Calu3 (cell line): ENCODE measurements at regions not wholly inside any gene's neighbourhood (a gene's known extent, or its start where the extent isn't known, plus 50 kb on each side); places are given as distances from the start of the nearest gene placed in this dataset.

Source experiments
- BruUV-seq: library from RNA; stranded (reverse); fragments of 400-500 nt; replicated peaks from 2 replicates; lab custom pipeline; 2021; lab: Mats Ljungman, UMichigan
- CTCF ChIA-PET: fragments of 300-600 bp; sonication (Branson Sonifier 250); formaldehyde crosslinking; loops from one replicate; lab custom pipeline; 2022; ENCODE audit warnings: antibody characterized with exemption; lab: Charles Lee
- DNase-seq: peaks from one replicate; pipeline ENCODE4 v3.0.0; 2022
- H3K27ac Mint-ChIP-seq: one replicate; pipeline ENCODE4 v1.8.0; 2022; ENCODE audit warnings: mixed read lengths; ENCODE audit not compliant: unreplicated experiment
- H3K27me3 Mint-ChIP-seq: one replicate; pipeline ENCODE4 v1.8.0; 2022; ENCODE audit warnings: mixed read lengths; ENCODE audit not compliant: unreplicated experiment
- H3K36me3 Mint-ChIP-seq: one replicate; pipeline ENCODE4 v1.8.0; 2022; ENCODE audit warnings: mild to moderate bottlenecking, moderate library complexity, mixed read lengths; ENCODE audit not compliant: insufficient read depth, unreplicated experiment
- H3K4me1 Mint-ChIP-seq: one replicate; pipeline ENCODE4 v1.8.0; 2022; ENCODE audit warnings: mild to moderate bottlenecking, low read depth, mixed read lengths; ENCODE audit not compliant: unreplicated experiment
- H3K4me3 Mint-ChIP-seq: one replicate; pipeline ENCODE4 v1.8.0; 2022; ENCODE audit warnings: mild to moderate bottlenecking, low read depth, moderate library complexity, mixed read lengths; ENCODE audit not compliant: unreplicated experiment
- H3K9me3 Mint-ChIP-seq: one replicate; pipeline ENCODE4 v1.8.0; 2022; ENCODE audit warnings: low read depth, mixed read lengths; ENCODE audit not compliant: unreplicated experiment
- intact Hi-C: fragments of 100-400 bp; cut with micrococcal nuclease; formaldehyde crosslinking; loops from one replicate; pipeline ENCODE4 v1.10.0; 2022; ENCODE audit not compliant: unreplicated experiment
- TF ChIP-seq, protein P1 (sequence below): fragments of 200-600 bp; IDR thresholded peaks from one replicate; pipeline ENCODE4 v1.8.0; 2022; ENCODE audit warnings: antibody characterized with exemption; ENCODE audit not compliant: unreplicated experiment

DNA sequence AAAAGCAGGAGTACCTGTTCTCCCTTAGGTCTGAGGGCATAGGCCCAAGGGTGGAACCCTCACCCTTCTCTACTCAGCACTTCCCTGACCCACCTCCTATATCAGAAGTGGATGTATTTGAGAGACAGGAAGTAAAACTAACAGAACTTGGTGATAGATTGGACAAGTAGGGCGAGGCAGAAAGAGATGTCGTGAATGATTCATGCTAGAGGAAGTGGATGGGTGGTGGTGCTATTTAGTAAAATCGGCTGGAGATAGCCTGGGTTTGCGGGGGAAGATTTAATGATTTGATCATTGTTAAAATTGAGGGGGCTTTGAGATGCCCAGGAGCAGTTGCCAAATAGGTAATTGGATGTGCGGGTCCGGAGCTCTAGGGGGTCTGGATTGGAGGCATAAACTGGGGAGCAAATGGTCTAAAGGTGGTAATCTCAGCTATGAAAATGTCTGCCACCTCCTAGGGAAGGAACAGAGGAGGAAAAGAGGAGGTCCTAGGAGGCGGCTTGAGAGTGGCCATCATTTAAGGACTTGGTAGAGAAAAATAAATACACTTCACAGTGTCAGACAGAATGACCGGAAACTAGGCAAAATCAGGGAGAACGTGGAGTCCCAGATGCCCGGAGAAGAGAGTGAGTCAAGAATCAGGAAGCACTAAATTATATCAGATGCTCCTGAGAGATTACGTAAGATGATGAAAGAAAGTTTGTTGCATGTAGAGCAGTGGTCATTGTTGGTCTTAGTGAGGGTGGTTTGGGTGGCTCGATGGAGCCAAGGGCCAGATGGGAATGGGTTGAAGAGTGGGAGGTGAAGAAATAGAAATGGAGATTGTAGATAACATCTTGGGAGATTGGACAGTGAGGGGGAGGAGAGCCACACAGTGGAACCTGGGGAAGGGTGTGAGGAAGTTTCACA, 142.0 kb downstream of the CEP57L1 start:
- no peak overlapping the region for H3K4me3 Mint-ChIP-seq
- peaks cover 3% of the 10 kb centered on the region for H3K9me3 Mint-ChIP-seq
- H3K4me1 Mint-ChIP-seq, result peaks cover 9% of the 10 kb centered on the region
- CTCF ChIA-PET, result no interaction called here
- no peak overlapping the region for H3K27ac Mint-ChIP-seq
- intact Hi-C loops, result no loop called here
- BruUV-seq, result no TSS peak
- TF ChIP-seq, protein P1, sequence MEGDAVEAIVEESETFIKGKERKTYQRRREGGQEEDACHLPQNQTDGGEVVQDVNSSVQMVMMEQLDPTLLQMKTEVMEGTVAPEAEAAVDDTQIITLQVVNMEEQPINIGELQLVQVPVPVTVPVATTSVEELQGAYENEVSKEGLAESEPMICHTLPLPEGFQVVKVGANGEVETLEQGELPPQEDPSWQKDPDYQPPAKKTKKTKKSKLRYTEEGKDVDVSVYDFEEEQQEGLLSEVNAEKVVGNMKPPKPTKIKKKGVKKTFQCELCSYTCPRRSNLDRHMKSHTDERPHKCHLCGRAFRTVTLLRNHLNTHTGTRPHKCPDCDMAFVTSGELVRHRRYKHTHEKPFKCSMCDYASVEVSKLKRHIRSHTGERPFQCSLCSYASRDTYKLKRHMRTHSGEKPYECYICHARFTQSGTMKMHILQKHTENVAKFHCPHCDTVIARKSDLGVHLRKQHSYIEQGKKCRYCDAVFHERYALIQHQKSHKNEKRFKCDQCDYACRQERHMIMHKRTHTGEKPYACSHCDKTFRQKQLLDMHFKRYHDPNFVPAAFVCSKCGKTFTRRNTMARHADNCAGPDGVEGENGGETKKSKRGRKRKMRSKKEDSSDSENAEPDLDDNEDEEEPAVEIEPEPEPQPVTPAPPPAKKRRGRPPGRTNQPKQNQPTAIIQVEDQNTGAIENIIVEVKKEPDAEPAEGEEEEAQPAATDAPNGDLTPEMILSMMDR, result no peak
- no peaks in the 10 kb centered on the region for H3K36me3 Mint-ChIP-seq
- H3K27me3 Mint-ChIP-seq, result no peaks in the 10 kb centered on the region
- no peak for DNase-seq

DNA sequence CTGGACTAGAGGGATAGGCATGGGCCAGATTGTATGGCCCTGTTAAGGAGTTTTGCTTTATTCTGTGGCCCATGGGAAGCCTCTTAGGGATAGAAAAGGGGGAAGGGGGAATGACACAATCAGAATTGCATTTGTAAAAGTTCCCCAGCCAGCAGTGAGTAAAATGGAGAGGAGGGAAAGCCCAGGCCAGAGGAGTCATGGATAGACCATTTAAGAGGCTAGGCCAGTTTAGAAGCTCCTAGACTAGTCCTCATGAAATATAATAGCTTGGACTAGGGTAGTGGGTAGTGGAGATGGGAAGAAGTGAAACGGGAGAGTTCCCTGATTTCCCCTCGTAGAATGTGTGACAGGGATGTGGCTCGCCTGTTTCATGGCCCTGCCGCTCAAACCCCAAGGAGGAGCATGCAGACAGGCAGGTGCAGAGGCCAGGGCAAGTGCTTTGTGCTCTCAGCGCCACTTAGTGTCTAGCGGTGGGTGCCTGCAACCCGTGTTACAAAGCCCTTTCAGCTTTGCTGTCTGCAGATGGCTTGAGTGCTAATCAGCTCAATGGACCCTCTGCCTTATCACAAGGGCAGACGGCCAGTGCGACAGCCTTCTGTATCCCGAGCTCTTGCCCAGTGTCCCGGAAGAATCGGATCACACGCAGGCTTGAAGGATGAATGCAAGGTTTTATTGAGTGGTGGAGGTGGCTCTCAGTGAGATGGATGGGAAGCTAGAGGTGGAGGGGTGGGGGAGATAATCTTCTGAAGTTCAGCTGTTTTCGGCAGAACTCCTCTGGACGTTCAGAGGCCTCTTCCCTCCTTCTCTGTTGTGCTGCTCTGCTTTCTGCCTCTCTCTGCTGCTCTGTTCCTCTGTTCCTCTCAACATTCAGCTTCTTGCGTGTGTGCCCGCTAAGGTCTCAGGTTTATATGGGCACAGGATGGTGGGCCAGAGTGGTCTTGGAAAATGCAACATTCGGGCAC, 141.1 kb downstream of the CEP57L1 start:
- peaks cover 9% of the 10 kb centered on the region for H3K4me1 Mint-ChIP-seq
- H3K27me3 Mint-ChIP-seq, result no peaks in the 10 kb centered on the region
- H3K4me3 Mint-ChIP-seq, result no peak overlapping the region
- H3K36me3 Mint-ChIP-seq, result no peaks in the 10 kb centered on the region
- H3K27ac Mint-ChIP-seq, result no peak overlapping the region
- CTCF ChIA-PET, result no interaction called here
- intact Hi-C loops, result no loop called here
- peaks cover 3% of the 10 kb centered on the region for H3K9me3 Mint-ChIP-seq
- no TSS peak for BruUV-seq
- no peak for DNase-seq
- TF ChIP-seq, protein P1, result no peak

DNA sequence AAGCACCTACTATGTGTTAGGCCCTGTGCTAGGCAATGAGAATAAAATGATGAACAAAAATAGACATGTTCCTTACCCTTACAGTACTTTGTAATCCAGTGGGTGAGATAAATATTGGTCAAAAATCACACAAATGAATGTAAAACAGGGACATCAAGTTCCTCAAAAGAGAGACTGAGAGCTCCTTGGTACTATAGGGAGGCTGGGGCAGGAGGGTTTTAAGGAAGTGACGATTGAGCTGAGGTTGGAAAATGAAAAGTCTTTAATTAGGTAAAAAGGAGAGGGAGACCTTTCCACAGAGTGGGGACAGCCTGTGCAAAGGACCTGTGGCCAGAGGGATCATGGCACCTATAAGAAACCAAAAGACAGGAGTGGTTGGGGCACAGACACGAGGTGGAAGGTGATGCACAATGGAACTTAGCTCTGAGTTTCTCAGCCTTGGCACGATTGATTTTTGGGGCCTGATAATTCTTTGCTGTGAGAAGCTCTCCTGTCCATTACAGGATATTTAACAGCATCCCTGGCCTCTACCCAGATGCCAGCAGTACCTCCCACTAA, 140.3 kb downstream of the CEP57L1 start:
- TF ChIP-seq, protein P1, result no peak
- intact Hi-C loops, result no loop called here
- H3K4me3 Mint-ChIP-seq, result no peak overlapping the region
- H3K9me3 Mint-ChIP-seq, result peaks cover 3% of the 10 kb centered on the region
- DNase-seq, result no peak
- no peaks in the 10 kb centered on the region for H3K36me3 Mint-ChIP-seq
- peaks cover 16% of the 10 kb centered on the region for H3K4me1 Mint-ChIP-seq
- no TSS peak for BruUV-seq
- no peaks in the 10 kb centered on the region for H3K27me3 Mint-ChIP-seq
- CTCF ChIA-PET, result no interaction called here
- H3K27ac Mint-ChIP-seq, result no peak overlapping the region

DNA sequence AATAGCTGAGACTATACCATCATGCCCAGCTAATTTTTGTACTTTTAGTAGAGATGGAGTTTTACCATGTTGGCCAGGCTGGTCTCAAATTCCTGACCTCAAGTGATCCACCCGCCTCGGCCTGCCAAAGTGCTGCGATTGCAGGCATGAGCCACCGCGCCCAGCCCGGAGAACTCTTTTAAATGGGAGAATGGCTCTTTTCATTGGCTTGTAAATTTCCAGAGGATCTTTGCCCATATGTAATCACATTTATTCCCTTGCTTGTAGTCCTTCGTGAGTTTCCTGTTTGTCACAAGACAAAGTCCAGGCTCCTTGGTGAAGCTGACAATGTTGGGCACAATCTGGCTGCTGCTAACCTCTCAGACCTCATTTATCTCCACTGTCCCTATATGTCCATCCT, 135.1 kb downstream of the CEP57L1 start:
- peaks cover 34% of the 10 kb centered on the region for H3K4me1 Mint-ChIP-seq
- no peak overlapping the region for H3K27ac Mint-ChIP-seq
- H3K4me3 Mint-ChIP-seq, result no peak overlapping the region
- CTCF ChIA-PET, result interaction anchor here (1.0 to 1.8 kb wide), 2 partner anchors 27 to 153 kb away, joined by 3 to 11 read pairs; no protein-coding TSS in a partner anchor
- TF ChIP-seq, protein P1, result no peak
- intact Hi-C loops, result no loop called here
- H3K36me3 Mint-ChIP-seq, result no peaks in the 10 kb centered on the region
- no peak for DNase-seq
- peaks cover 3% of the 10 kb centered on the region for H3K9me3 Mint-ChIP-seq
- no peaks in the 10 kb centered on the region for H3K27me3 Mint-ChIP-seq
- no TSS peak for BruUV-seq
